CD14-positive monocyte (primary cell): ENCODE measurements at regions not wholly inside any gene's neighbourhood (a gene's known extent, or its start where the extent isn't known, plus 50 kb on each side); places are given as distances from the start of the nearest gene placed in this dataset.

Experiments used
- DNase-seq, 3 donors: peaks; one replicate each; pipeline ENCODE4 v3.0.0-alpha.2; 2011 to 2022
- H2AFZ ChIP-seq: 2 replicates; pipeline ENCODE4 v1.6.0; 2012; ENCODE audit warnings: mild to moderate bottlenecking, low read depth, low read length, inconsistent platforms; ENCODE audit not compliant: insufficient read depth, poor library complexity, severe bottlenecking
- H3K27ac ChIP-seq, 2 donors: 1 replicate in 1 of 2; 2 replicates in 1 of 2; pipeline ENCODE4 v1.5.1; 2012 to 2013; ENCODE audit warnings: low read length in 2 of 2, control low read depth in 1 of 2, inconsistent platforms in 1 of 2, low read depth in 1 of 2, mild to moderate bottlenecking in 1 of 2
- H3K27me3 ChIP-seq, 2 donors: one replicate each; pipeline versions ENCODE4 v1.6.0 to v1.6.1; 2011 to 2013; ENCODE audit warnings: low read length in 2 of 2; ENCODE audit not compliant: control insufficient read depth in 2 of 2, insufficient read depth in 2 of 2
- H3K36me3 ChIP-seq, 2 donors: replicated peaks in 1 of 2; 1 replicate in 1 of 2; 2 replicates in 1 of 2; pipeline versions ENCODE4 v1.5.1 to v1.6.1; 2012 to 2013; ENCODE audit warnings: low read length in 2 of 2, control low read depth in 1 of 2, inconsistent platforms in 1 of 2, mild to moderate bottlenecking in 1 of 2; ENCODE audit not compliant: insufficient read depth in 2 of 2, control insufficient read depth in 1 of 2
- H3K4me1 ChIP-seq, 2 donors: 1 replicate in 1 of 2; 2 replicates in 1 of 2; pipeline versions ENCODE4 v1.5.1 to v1.6.1; 2012 to 2013; ENCODE audit warnings: low read length in 2 of 2, control low read depth in 1 of 2, inconsistent platforms in 1 of 2, mild to moderate bottlenecking in 1 of 2, moderate library complexity in 1 of 2; ENCODE audit not compliant: insufficient read depth in 2 of 2, control insufficient read depth in 1 of 2
- H3K4me2 ChIP-seq: replicated peaks from 2 replicates; pipeline ENCODE3; 2012; ENCODE audit warnings: low read length, moderate library complexity, mild to moderate bottlenecking; ENCODE audit not compliant: poor library complexity, severe bottlenecking; ENCODE audit errors: extremely low read depth
- H3K4me3 ChIP-seq, 3 experiments: fragments of 200-600 bp in 1 of 3; sonication (generic) in 1 of 3; replicated peaks in 1 of 3; 1 replicate in 2 of 3; 2 replicates in 1 of 3; pipeline ENCODE4 v1.5.1; 2011 to 2013; ENCODE audit warnings: low read length in 3 of 3, mild to moderate bottlenecking in 3 of 3, control low read depth in 2 of 3, low read depth in 2 of 3, inconsistent platforms in 1 of 3, moderate library complexity in 1 of 3
- H3K79me2 ChIP-seq: 2 replicates; pipeline ENCODE4 v1.6.0; 2012; ENCODE audit warnings: mild to moderate bottlenecking, control low read depth, inconsistent platforms, low read length, moderate library complexity; ENCODE audit not compliant: insufficient read depth
- H3K9ac ChIP-seq: 2 replicates; pipeline ENCODE4 v1.6.0; 2017; ENCODE audit warnings: low read length, mild to moderate bottlenecking; ENCODE audit not compliant: insufficient read depth, poor library complexity, severe bottlenecking
- H3K9me3 ChIP-seq, 2 donors: replicated peaks in 1 of 2; 1 replicate in 1 of 2; 2 replicates in 1 of 2; pipeline versions ENCODE4 v1.5.1 to v1.6.1; 2012 to 2013; ENCODE audit warnings: low read length in 2 of 2, control low read depth in 1 of 2; ENCODE audit not compliant: control insufficient read depth in 1 of 2, insufficient read depth in 1 of 2
- H4K20me1 ChIP-seq: 2 replicates; pipeline ENCODE4 v1.6.0; 2012; ENCODE audit warnings: mild to moderate bottlenecking, low read length, control low read depth, moderate library complexity; ENCODE audit not compliant: insufficient read depth
- H3K27ac Mint-ChIP-seq, 7 donors: one replicate each; pipeline ENCODE4 v1.8.0; 2020; ENCODE audit warnings: mild to moderate bottlenecking in 7 of 7, mixed read lengths in 7 of 7, moderate library complexity in 6 of 7, inconsistent platforms in 2 of 7
- H3K27me3 Mint-ChIP-seq, 3 donors: one replicate each; pipeline ENCODE4 v1.8.0; 2021 to 2022; ENCODE audit warnings: low read depth in 3 of 3, mild to moderate bottlenecking in 3 of 3, mixed read lengths in 3 of 3, moderate library complexity in 3 of 3, inconsistent platforms in 1 of 3
- H3K36me3 Mint-ChIP-seq, 2 donors: one replicate each; pipeline ENCODE4 v1.8.0; 2020; ENCODE audit warnings: mixed read lengths in 2 of 2, inconsistent platforms in 1 of 2, mild to moderate bottlenecking in 1 of 2
- H3K4me1 Mint-ChIP-seq: one replicate; pipeline ENCODE4 v1.8.0; 2020; ENCODE audit warnings: mild to moderate bottlenecking, mixed read lengths
- H3K4me3 Mint-ChIP-seq, 2 donors: one replicate each; pipeline ENCODE4 v1.8.0; 2020; ENCODE audit warnings: mild to moderate bottlenecking in 2 of 2, mixed read lengths in 2 of 2, moderate library complexity in 1 of 2
- H3K9me3 Mint-ChIP-seq, 7 donors: one replicate each; pipeline ENCODE4 v1.8.0; 2020 to 2022; ENCODE audit warnings: mixed read lengths in 7 of 7, mild to moderate bottlenecking in 6 of 7, moderate library complexity in 6 of 7, inconsistent platforms in 2 of 7
- CTCF ChIP-seq: fragments of 200-600 bp; IDR thresholded peaks from one replicate; pipeline ENCODE4 v1.8.0; 2022; ENCODE audit warnings: antibody characterized with exemption, mild to moderate bottlenecking
- WGBS: methylation state at CpG from one replicate; pipeline ENCODE4 v1.1.5; 2013; ENCODE audit warnings: missing lambda C conversion rate; ENCODE audit not compliant: insufficient coverage; 5-methylcytosine and 5-hydroxymethylcytosine counted together
- intact Hi-C, 2 donors: fragments of 100-400 bp; cut with micrococcal nuclease; formaldehyde crosslinking; loops; one replicate each; pipeline versions ENCODE4 v1.15.0 to v1.15.1; 2023

- no CpG with 5 or more reads among the region's 3 CpGs for WGBS
These were observed 164.9 kb upstream of the IL12A start for GRCh38 chr3:159823780-159824179.

GRCh38 chr3:159824333-159824732, 164.3 kb upstream of the IL12A start:
- no peak overlapping the region for H2AFZ ChIP-seq
- no peak for TF ChIP-seq CTCF
- no peaks in the 10 kb centered on the region for H3K36me3 ChIP-seq
- Mint-ChIP-seq H3K36me3 (no peaks in the 10 kb centered on the region), H3K9me3 (no peaks in the 10 kb centered on the region), H3K4me1 (peaks cover 8% of the 10 kb centered on the region), H3K27me3 (peaks cover 0 to 2% (median 0%) of the 10 kb centered on the region in 3 donors), H3K4me3 (no peak overlapping the region), H3K27ac (no peak overlapping the region)
- no peak overlapping the region for H3K4me3 ChIP-seq
- intact Hi-C loops, result no loop called here
- H3K4me1 ChIP-seq, result peaks cover 0 to 3% of the 10 kb centered on the region in 2 donors
- H3K27me3 ChIP-seq, result no peaks in the 10 kb centered on the region
- H3K79me2 ChIP-seq, result no peaks in the 10 kb centered on the region
- H3K9me3 ChIP-seq, result no peaks in the 10 kb centered on the region
- no peak overlapping the region for H3K27ac ChIP-seq
- WGBS, result no CpG with 5 or more reads among the region's 2 CpGs
- no peak for DNase-seq
- H3K4me2 ChIP-seq, result no peak overlapping the region
- H3K9ac ChIP-seq, result no peak overlapping the region
- no peaks in the 10 kb centered on the region for H4K20me1 ChIP-seq

More at GRCh38 chr3:159823780-159824179, 164.9 kb upstream of the IL12A start:
- Mint-ChIP-seq H3K36me3 (no peaks in the 10 kb centered on the region), H3K27me3 (peaks cover 0 to 2% (median 0%) of the 10 kb centered on the region in 3 donors), H3K27ac (no peak overlapping the region), H3K4me3 (no peak overlapping the region), H3K9me3 (no peaks in the 10 kb centered on the region), H3K4me1 (peaks cover 4% of the 10 kb centered on the region)
- Histone ChIP-seq H4K20me1 (no peaks in the 10 kb centered on the region), H3K27me3 (no peaks in the 10 kb centered on the region), H3K4me3 (no peak overlapping the region), H3K4me1 (peaks cover 0 to 3% of the 10 kb centered on the region in 2 donors), H3K27ac (no peak overlapping the region), H3K9ac (no peak overlapping the region), H3K36me3 (no peaks in the 10 kb centered on the region), H2AFZ (no peak overlapping the region), H3K9me3 (no peaks in the 10 kb centered on the region), H3K4me2 (no peak overlapping the region), H3K79me2 (no peaks in the 10 kb centered on the region)
- DNase-seq, result no peak
- intact Hi-C loops, result no loop called here
- no peak for TF ChIP-seq CTCF
